ENCODE measurements at regions not wholly inside any gene's neighbourhood (a gene's known extent, or its start where the extent isn't known, plus 50 kb on each side); places are given as distances from the start of the nearest gene placed in this dataset.

DNA sequence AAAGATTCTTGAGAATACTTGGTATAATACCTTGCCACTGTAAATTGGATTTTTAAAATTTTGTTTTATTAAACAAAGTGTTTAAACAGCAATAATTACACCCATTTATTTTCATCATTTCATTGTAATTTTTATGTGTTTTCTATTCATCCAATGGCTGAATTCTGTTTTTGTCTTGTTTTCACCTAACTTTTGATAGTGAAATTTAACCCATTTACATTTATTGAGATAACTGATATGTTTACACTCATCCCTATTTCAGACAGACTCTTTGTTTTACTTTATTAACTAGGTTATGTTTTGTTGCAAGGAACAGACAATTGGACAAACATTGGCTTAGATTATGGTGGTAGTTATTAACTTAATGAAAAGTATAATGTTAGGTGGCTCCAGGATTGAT lies 113.1 kb upstream of the REG3A start:
- TF ChIP-seq CTCF (conservative IDR thresholded peaks at IDR 0.05 in 1 of 2, IDR thresholded peaks at IDR 0.05 in 1 of 2; ENCODE audit: low read depth in 1 of 2, low read length in 2 of 2) (no peak), EZH2 (IDR thresholded peaks at IDR 0.05; ENCODE audit: low read length, missing control alignments) (no peak)
